PFSK-1 (cell line): ENCODE measurements at regions not wholly inside any gene's neighbourhood (a gene's known extent, or its start where the extent isn't known, plus 50 kb on each side); places are given as distances from the start of the nearest gene placed in this dataset.

ENCODE experiments used
- POLR2AphosphoS5 ChIP-seq: IDR thresholded peaks from 2 replicates; pipeline ENCODE4 v1.6.1; 2012; ENCODE audit warnings: low read depth, mild to moderate bottlenecking, control low read depth, low read length, moderate library complexity
- SIN3A ChIP-seq: IDR thresholded peaks from 2 replicates; pipeline ENCODE4 v1.6.1; 2012; ENCODE audit warnings: mild to moderate bottlenecking, low read length, moderate library complexity, borderline replicate concordance; ENCODE audit not compliant: insufficient read depth
- TF ChIP-seq, protein P1 (sequence below), 2 experiments: IDR thresholded peaks; 2 replicates each; pipeline versions ENCODE4 v1.6.1 to v1.8.0; 2011 to 2012; ENCODE audit warnings: low read depth in 2 of 2, low read length in 2 of 2, control low read depth in 1 of 2, inconsistent platforms in 1 of 2, mild to moderate bottlenecking in 1 of 2, moderate library complexity in 1 of 2; ENCODE audit not compliant: insufficient read depth in 1 of 2

DNA sequence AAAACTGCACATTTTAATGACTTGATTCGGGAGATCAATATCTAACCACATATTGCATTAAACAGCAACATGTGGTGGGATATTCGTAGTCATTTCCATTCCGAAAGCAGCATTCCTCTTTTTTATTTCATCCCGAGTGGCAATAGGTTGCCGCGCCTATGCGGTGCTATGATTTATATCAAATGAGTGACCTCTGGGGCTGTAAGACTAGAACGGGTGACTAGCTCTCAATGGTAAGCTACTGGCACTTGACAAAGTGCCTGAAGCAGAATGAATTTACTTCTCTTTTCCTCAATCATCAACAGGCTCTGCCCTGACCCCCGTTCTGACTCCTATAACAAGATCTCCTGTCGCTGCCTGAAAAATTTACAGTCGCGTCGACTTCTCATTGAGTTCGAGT is 162.3 kb downstream of the ZNF281 start:
- no peak for TF ChIP-seq SIN3A
- TF ChIP-seq, protein P1, sequence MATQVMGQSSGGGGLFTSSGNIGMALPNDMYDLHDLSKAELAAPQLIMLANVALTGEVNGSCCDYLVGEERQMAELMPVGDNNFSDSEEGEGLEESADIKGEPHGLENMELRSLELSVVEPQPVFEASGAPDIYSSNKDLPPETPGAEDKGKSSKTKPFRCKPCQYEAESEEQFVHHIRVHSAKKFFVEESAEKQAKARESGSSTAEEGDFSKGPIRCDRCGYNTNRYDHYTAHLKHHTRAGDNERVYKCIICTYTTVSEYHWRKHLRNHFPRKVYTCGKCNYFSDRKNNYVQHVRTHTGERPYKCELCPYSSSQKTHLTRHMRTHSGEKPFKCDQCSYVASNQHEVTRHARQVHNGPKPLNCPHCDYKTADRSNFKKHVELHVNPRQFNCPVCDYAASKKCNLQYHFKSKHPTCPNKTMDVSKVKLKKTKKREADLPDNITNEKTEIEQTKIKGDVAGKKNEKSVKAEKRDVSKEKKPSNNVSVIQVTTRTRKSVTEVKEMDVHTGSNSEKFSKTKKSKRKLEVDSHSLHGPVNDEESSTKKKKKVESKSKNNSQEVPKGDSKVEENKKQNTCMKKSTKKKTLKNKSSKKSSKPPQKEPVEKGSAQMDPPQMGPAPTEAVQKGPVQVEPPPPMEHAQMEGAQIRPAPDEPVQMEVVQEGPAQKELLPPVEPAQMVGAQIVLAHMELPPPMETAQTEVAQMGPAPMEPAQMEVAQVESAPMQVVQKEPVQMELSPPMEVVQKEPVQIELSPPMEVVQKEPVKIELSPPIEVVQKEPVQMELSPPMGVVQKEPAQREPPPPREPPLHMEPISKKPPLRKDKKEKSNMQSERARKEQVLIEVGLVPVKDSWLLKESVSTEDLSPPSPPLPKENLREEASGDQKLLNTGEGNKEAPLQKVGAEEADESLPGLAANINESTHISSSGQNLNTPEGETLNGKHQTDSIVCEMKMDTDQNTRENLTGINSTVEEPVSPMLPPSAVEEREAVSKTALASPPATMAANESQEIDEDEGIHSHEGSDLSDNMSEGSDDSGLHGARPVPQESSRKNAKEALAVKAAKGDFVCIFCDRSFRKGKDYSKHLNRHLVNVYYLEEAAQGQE (IDR thresholded peaks at IDR 0.05; ENCODE audit: insufficient read depth in 1 of 2, low read depth in 2 of 2, low read length in 2 of 2) = no peak
- TF ChIP-seq POLR2AphosphoS5 = no peak
